ENCODE measurements at regions not wholly inside any gene's neighbourhood (a gene's known extent, or its start where the extent isn't known, plus 50 kb on each side); places are given as distances from the start of the nearest gene placed in this dataset.
"Not testable (repeated sequence)": the region's sequence is repeated elsewhere in the genome, so short reads cannot be mapped to it uniquely, and the experiment has no call there.

- no peaks in the 10 kb centered on the region for H3K27me3 ChIP-seq (replicated peaks; ENCODE audit: control insufficient read depth, insufficient read depth, low read length)
These were observed 141.3 kb upstream of the FZD8 start for GRCh38 chr10:35783305-35783838.

GRCh38 chr10:35781643-35782035 is 139.5 kb upstream of the FZD8 start:
- DNase-seq (ENCODE audit: extremely low read depth, insufficient read length), result no peak
- H3K36me3 ChIP-seq (ENCODE audit: control insufficient read depth, insufficient read depth, low read length), result no peaks in the 10 kb centered on the region
- peak; percentile 38 for TF ChIP-seq CTCF (IDR thresholded peaks at IDR 0.05; ENCODE audit: insufficient read depth, low read length, poor library complexity, severe bottlenecking)

More at GRCh38 chr10:35783305-35783838, 141.3 kb upstream of the FZD8 start:
- Histone ChIP-seq H3K4me3 (replicated peaks; ENCODE audit: low read depth, low read length) (no peak overlapping the region), H3K36me3 (ENCODE audit: control insufficient read depth, insufficient read depth, low read length) (no peaks in the 10 kb centered on the region)
- DNase-seq (ENCODE audit: extremely low read depth, insufficient read length), result no peak
- no peak for TF ChIP-seq CTCF (IDR thresholded peaks at IDR 0.05; ENCODE audit: insufficient read depth, low read length, poor library complexity, severe bottlenecking)

GRCh38 chr10:35780970-35781642 is 139.0 kb upstream of the FZD8 start:
- no peak for DNase-seq (ENCODE audit: extremely low read depth, insufficient read length)
- no peaks in the 10 kb centered on the region for H3K36me3 ChIP-seq (ENCODE audit: control insufficient read depth, insufficient read depth, low read length)
- H3K27me3 ChIP-seq (replicated peaks; ENCODE audit: control insufficient read depth, insufficient read depth, low read length), result no peaks in the 10 kb centered on the region
- no peak for TF ChIP-seq CTCF (IDR thresholded peaks at IDR 0.05; ENCODE audit: insufficient read depth, low read length, poor library complexity, severe bottlenecking)
- no peak overlapping the region for H3K4me3 ChIP-seq (replicated peaks; ENCODE audit: low read depth, low read length)

More at GRCh38 chr10:35781643-35782035, 139.5 kb upstream of the FZD8 start:
- Histone ChIP-seq H3K27me3 (replicated peaks; ENCODE audit: control insufficient read depth, insufficient read depth, low read length) (no peaks in the 10 kb centered on the region), H3K4me3 (replicated peaks; ENCODE audit: low read depth, low read length) (no peak overlapping the region)

GRCh38 chr10:35778306-35778705 is 136.2 kb upstream of the FZD8 start:
- no peak overlapping the region for H3K4me3 ChIP-seq (replicated peaks; ENCODE audit: low read depth, low read length)
- no peak for TF ChIP-seq CTCF (IDR thresholded peaks at IDR 0.05; ENCODE audit: insufficient read depth, low read length, poor library complexity, severe bottlenecking)
- H3K36me3 ChIP-seq (ENCODE audit: control insufficient read depth, insufficient read depth, low read length), result no peaks in the 10 kb centered on the region
- H3K27me3 ChIP-seq (replicated peaks; ENCODE audit: control insufficient read depth, insufficient read depth, low read length), result no peaks in the 10 kb centered on the region
- DNase-seq (ENCODE audit: extremely low read depth, insufficient read length), result no peak

GRCh38 chr10:35776557-35776956 is 134.5 kb upstream of the FZD8 start:
- H3K27me3 ChIP-seq (replicated peaks; ENCODE audit: control insufficient read depth, insufficient read depth, low read length); DNase-seq (ENCODE audit: extremely low read depth, insufficient read length); H3K4me3 ChIP-seq (replicated peaks; ENCODE audit: low read depth, low read length): not testable (repeated sequence)

GRCh38 chr10:35774109-35774508 is 132.0 kb upstream of the FZD8 start:
- DNase-seq (ENCODE audit: extremely low read depth, insufficient read length), result no peak
- Histone ChIP-seq H3K36me3 (ENCODE audit: control insufficient read depth, insufficient read depth, low read length) (no peaks in the 10 kb centered on the region), H3K4me3 (replicated peaks; ENCODE audit: low read depth, low read length) (no peak overlapping the region), H3K27me3 (replicated peaks; ENCODE audit: control insufficient read depth, insufficient read depth, low read length) (no peaks in the 10 kb centered on the region)
- TF ChIP-seq CTCF (IDR thresholded peaks at IDR 0.05; ENCODE audit: insufficient read depth, low read length, poor library complexity, severe bottlenecking), result no peak

More at GRCh38 chr10:35776557-35776956, 134.5 kb upstream of the FZD8 start:
- H3K36me3 ChIP-seq (ENCODE audit: control insufficient read depth, insufficient read depth, low read length), result not testable (repeated sequence)
